IMR-90 (cell line): ENCODE measurements at regions not wholly inside any gene's neighbourhood (a gene's known extent, or its start where the extent isn't known, plus 50 kb on each side); places are given as distances from the start of the nearest gene placed in this dataset.

ENCODE experiments used
- ATAC-seq: fragments of 200-7000 bp; cut with Tn5 transposase; 2 replicates; pipeline ENCODE4 v1.9.1; 2020; ENCODE audit warnings: low read depth, mild to moderate bottlenecking, moderate library complexity
- BruUV-seq: library from RNA; stranded (reverse); fragments of 400-500 nt; replicated peaks from 2 replicates; lab custom pipeline; 2021; lab: Mats Ljungman, UMichigan
- CTCF ChIA-PET: fragments of 300-600 bp; formaldehyde crosslinking; extraction: SDS; loops from one replicate; lab custom pipeline; 2021; ENCODE audit warnings: antibody characterized with exemption; lab: Yijun Ruan, JAX
- POLR2A ChIA-PET: fragments of 300-600 bp; sonication (Branson Sonifier 250); formaldehyde crosslinking; loops from one replicate; lab custom pipeline; 2022; ENCODE audit warnings: antibody characterized with exemption; ENCODE audit not compliant: unreplicated experiment; lab: Charles Lee
- DNase-seq: peaks from one replicate; pipeline ENCODE4 v3.0.0; 2013
- H2AFZ ChIP-seq: replicated peaks from 2 replicates; pipeline ENCODE3; 2013; ENCODE audit warnings: low read length, mild to moderate bottlenecking; ENCODE audit not compliant: poor library complexity
- H2AK5ac ChIP-seq: 2 replicates; pipeline ENCODE4 v1.6.1; 2013; ENCODE audit warnings: low read depth, low read length, inconsistent platforms
- H2AK9ac ChIP-seq: replicated peaks from 2 replicates; pipeline ENCODE3; 2013; ENCODE audit warnings: mild to moderate bottlenecking, low read depth, low read length, moderate library complexity; ENCODE audit not compliant: poor library complexity
- H2BK120ac ChIP-seq: 2 replicates; pipeline ENCODE4 v1.6.1; 2013; ENCODE audit warnings: low read depth, low read length, inconsistent platforms
- H2BK15ac ChIP-seq: 3 replicates; pipeline ENCODE4 v1.6.1; 2013; ENCODE audit warnings: low read depth, low read length, inconsistent platforms
- H2BK20ac ChIP-seq: 2 replicates; pipeline ENCODE4 v1.6.1; 2013; ENCODE audit warnings: low read depth, mild to moderate bottlenecking, inconsistent platforms, low read length, moderate library complexity
- H2BK5ac ChIP-seq: 2 replicates; pipeline ENCODE4 v1.6.1; 2013; ENCODE audit warnings: mild to moderate bottlenecking, low read depth, low read length, inconsistent platforms; ENCODE audit not compliant: poor library complexity, severe bottlenecking
- H3K14ac ChIP-seq: replicated peaks from 2 replicates; pipeline ENCODE4 v1.6.1; 2013; ENCODE audit warnings: low read depth, low read length, inconsistent platforms
- H3K18ac ChIP-seq: 2 replicates; pipeline ENCODE4 v1.6.1; 2013; ENCODE audit warnings: low read depth, low read length, control low read depth
- H3K23ac ChIP-seq: 2 replicates; pipeline ENCODE4 v1.6.1; 2013; ENCODE audit warnings: low read depth, low read length, inconsistent platforms
- H3K27ac ChIP-seq: 2 replicates; pipeline ENCODE4 v1.5.1; 2013; ENCODE audit warnings: mild to moderate bottlenecking, control low read depth, low read length; ENCODE audit not compliant: insufficient read depth
- H3K27me3 ChIP-seq: 2 replicates; pipeline ENCODE4 v1.6.1; 2013; ENCODE audit warnings: low read length; ENCODE audit not compliant: control insufficient read depth, insufficient read depth
- H3K36me3 ChIP-seq: 2 replicates; pipeline ENCODE4 v1.6.1; 2013; ENCODE audit warnings: low read length, mixed read lengths; ENCODE audit not compliant: control insufficient read depth, insufficient read depth
- H3K4ac ChIP-seq: 2 replicates; pipeline ENCODE4 v1.6.1; 2013; ENCODE audit warnings: low read depth, low read length, inconsistent platforms
- H3K4me1 ChIP-seq: 2 replicates; pipeline ENCODE4 v1.6.1; 2013; ENCODE audit warnings: low read length, mixed read lengths; ENCODE audit not compliant: control insufficient read depth, insufficient read depth
- H3K4me2 ChIP-seq: 2 replicates; pipeline ENCODE4 v1.6.1; 2013; ENCODE audit warnings: low read depth, mild to moderate bottlenecking, control low read depth, low read length, moderate library complexity
- H3K4me3 ChIP-seq: 2 replicates; pipeline ENCODE4 v1.5.1; 2013; ENCODE audit warnings: low read depth, mild to moderate bottlenecking, control low read depth, low read length, moderate library complexity; ENCODE audit not compliant: insufficient read depth
- H3K56ac ChIP-seq: 2 replicates; pipeline ENCODE4 v1.6.1; 2013; ENCODE audit warnings: low read length, inconsistent platforms; ENCODE audit not compliant: insufficient read depth; ENCODE audit errors: extremely low read depth
- H3K79me1 ChIP-seq, 2 experiments: 2 replicates each; pipeline ENCODE4 v1.6.1; 2013; ENCODE audit warnings: low read length in 2 of 2, inconsistent platforms in 1 of 2, low read depth in 1 of 2
- H3K9ac ChIP-seq: 2 replicates; pipeline ENCODE4 v1.6.1; 2013; ENCODE audit warnings: low read depth, low read length, control low read depth
- H3K9me1 ChIP-seq: 2 replicates; pipeline ENCODE4 v1.6.1; 2013; ENCODE audit warnings: low read length, inconsistent platforms; ENCODE audit not compliant: insufficient read depth
- H3K9me3 ChIP-seq: 2 replicates; pipeline ENCODE4 v1.6.1; 2013; ENCODE audit warnings: low read length; ENCODE audit not compliant: control insufficient read depth, insufficient read depth
- H4K20me1 ChIP-seq: 2 replicates; pipeline ENCODE4 v1.6.1; 2013; ENCODE audit warnings: low read length, inconsistent platforms; ENCODE audit not compliant: insufficient read depth
- H4K5ac ChIP-seq: 2 replicates; pipeline ENCODE4 v1.6.1; 2013; ENCODE audit warnings: mild to moderate bottlenecking, low read depth, low read length, control low read depth
- H4K8ac ChIP-seq, 2 experiments: 2 replicates each; pipeline ENCODE4 v1.6.1; 2013; ENCODE audit warnings: low read depth in 2 of 2, low read length in 2 of 2, control low read depth in 1 of 2, inconsistent platforms in 1 of 2
- H4K91ac ChIP-seq: 2 replicates; pipeline ENCODE4 v1.6.1; 2013; ENCODE audit warnings: low read depth, low read length, inconsistent platforms; ENCODE audit not compliant: insufficient read depth
- CEBPB ChIP-seq: IDR thresholded peaks from 2 replicates; pipeline ENCODE4 v1.6.1; 2012; ENCODE audit warnings: low read depth, low read length, improper control_type of control experiment
- CHD1 ChIP-seq: IDR thresholded peaks from 2 replicates; pipeline ENCODE4 v1.6.1; 2012; ENCODE audit warnings: low read depth, low read length, improper control_type of control experiment
- CTCF ChIP-seq: conservative IDR thresholded peaks from 2 replicates; pipeline ENCODE4 v1.5.1; 2012; ENCODE audit warnings: mild to moderate bottlenecking, low read depth, low read length, improper control_type of control experiment
- ELK1 ChIP-seq: fragments of 150-350 bp; IDR thresholded peaks from 2 replicates; pipeline ENCODE4 v1.6.1; 2016; ENCODE audit warnings: low read depth, mild to moderate bottlenecking, low read length, moderate library complexity, borderline replicate concordance
- FOS ChIP-seq: fragments of 150-350 bp; IDR thresholded peaks from 2 replicates; pipeline ENCODE4 v1.6.1; 2016; ENCODE audit warnings: low read depth, low read length
- MAFK ChIP-seq: IDR thresholded peaks from 2 replicates; pipeline ENCODE4 v1.6.1; 2012; ENCODE audit warnings: low read depth, low read length, improper control_type of control experiment
- MAZ ChIP-seq: IDR thresholded peaks from 2 replicates; pipeline ENCODE4 v1.6.1; 2012; ENCODE audit warnings: low read depth, mild to moderate bottlenecking, low read length, improper control_type of control experiment, moderate library complexity, borderline replicate concordance
- MXI1 ChIP-seq: IDR thresholded peaks from 2 replicates; pipeline ENCODE4 v1.6.1; 2012; ENCODE audit warnings: low read depth, mild to moderate bottlenecking, low read length, moderate library complexity, borderline replicate concordance
- NFE2L2 ChIP-seq: fragments of 150-350 bp; IDR thresholded peaks from 2 replicates; pipeline ENCODE4 v1.6.1; 2016; ENCODE audit warnings: low read depth, mild to moderate bottlenecking, low read length
- POLR2A ChIP-seq: IDR thresholded peaks from 2 replicates; pipeline ENCODE4 v1.6.1; 2012; ENCODE audit warnings: mild to moderate bottlenecking, low read depth, low read length
- RAD21 ChIP-seq: IDR thresholded peaks from 2 replicates; pipeline ENCODE4 v1.6.1; 2012; ENCODE audit warnings: low read length, improper control_type of control experiment
- RCOR1 ChIP-seq: IDR thresholded peaks from 2 replicates; pipeline ENCODE4 v1.6.1; 2012; ENCODE audit warnings: mild to moderate bottlenecking, low read length, improper control_type of control experiment; ENCODE audit not compliant: insufficient replicate concordance
- RFX5 ChIP-seq: IDR thresholded peaks from 2 replicates; pipeline ENCODE4 v1.8.0; 2012; ENCODE audit warnings: low read depth, mild to moderate bottlenecking, low read length, moderate library complexity
- SMC3 ChIP-seq: fragments of 150-350 bp; IDR thresholded peaks from 2 replicates; pipeline ENCODE4 v1.6.1; 2016; ENCODE audit warnings: low read depth, mild to moderate bottlenecking, antibody characterized with exemption, low read length, moderate library complexity
- USF2 ChIP-seq: fragments of 150-350 bp; IDR thresholded peaks from 2 replicates; pipeline ENCODE4 v1.6.1; 2017; ENCODE audit warnings: mild to moderate bottlenecking, antibody characterized with exemption, low read length, low read depth
- WGBS, 2 experiments: methylation state at CpG; one replicate each; pipeline versions ENCODE4 v1.1.5 to v1.1.7; 2013; ENCODE audit warnings: missing lambda C conversion rate in 2 of 2; ENCODE audit not compliant: insufficient read length in 1 of 2; ENCODE audit errors: extremely low coverage in 2 of 2; 5-methylcytosine and 5-hydroxymethylcytosine counted together
- dilution Hi-C: fragments of 300-500 bp; cut with HindIII; formaldehyde crosslinking; loops from one replicate; pipeline ENCODE4 v1.14.3; 2018; ENCODE audit warnings: low sequenced_read_pairs; ENCODE audit not compliant: unreplicated experiment
- in situ Hi-C: fragments of 300-500 bp; cut with MboI; formaldehyde crosslinking; loops from 3 replicates; pipeline ENCODE4 v1.14.3; 2019; ENCODE audit warnings: low sequenced_read_pairs, inconsistent platforms, mixed read lengths
- intact Hi-C: fragments of 100-400 bp; cut with micrococcal nuclease; formaldehyde crosslinking; loops from 2 replicates; pipeline ENCODE4 v1.10.0; 2022

GRCh38 chr2:14816069-14817060 lies 183.8 kb downstream of the LRATD1 start:
- POLR2A ChIA-PET, result no interaction called here
- DNase-seq, result no peak
- no peak for TF ChIP-seq RAD21
- no peak for TF ChIP-seq USF2
- no peak for TF ChIP-seq POLR2A
- no peak for TF ChIP-seq ELK1
- no peak for TF ChIP-seq RFX5
- TF ChIP-seq MXI1, result no peak
- no peak for TF ChIP-seq RCOR1
- no peak for TF ChIP-seq CEBPB
- TF ChIP-seq CHD1, result no peak
- TF ChIP-seq NFE2L2, result no peak
- no peak for TF ChIP-seq FOS
- no peak for TF ChIP-seq MAFK
- no peak for TF ChIP-seq MAZ
- no peak for TF ChIP-seq SMC3
- TF ChIP-seq CTCF, result no peak

More at GRCh38 chr2:14816069-14817060, 183.8 kb downstream of the LRATD1 start:
- Histone ChIP-seq H2AFZ (no peak overlapping the region), H3K79me1 (no peaks in the 10 kb centered on the region), H3K18ac (no peak overlapping the region), H3K4me1 (no peaks in the 10 kb centered on the region), H4K8ac (no peak overlapping the region), H3K23ac (no peak overlapping the region), H3K4ac (no peak overlapping the region), H2BK120ac (no peak overlapping the region), H2BK15ac (no peak overlapping the region), H3K27me3 (no peaks in the 10 kb centered on the region), H3K9ac (no peak overlapping the region), H3K36me3 (no peaks in the 10 kb centered on the region), H2AK9ac (no peak overlapping the region), H4K91ac (no peak overlapping the region), H3K4me2 (no peak overlapping the region), H3K9me3 (peaks cover 8% of the 10 kb centered on the region), H3K14ac (no peak overlapping the region), H3K56ac (no peak overlapping the region), H3K27ac (no peak overlapping the region), H2AK5ac (no peak overlapping the region), H3K4me3 (no peak overlapping the region), H2BK20ac (no peak overlapping the region), H3K9me1 (no peaks in the 10 kb centered on the region), H4K5ac (no peak overlapping the region), H2BK5ac (no peak overlapping the region), H4K20me1 (no peaks in the 10 kb centered on the region)
- in situ Hi-C loops, result no loop called here
- ATAC-seq, result no peak
- no TSS peak for BruUV-seq
- WGBS, 2 experiments, result no CpG with 5 or more reads among the region's 9 CpGs
- dilution Hi-C loops, result no loop called here
- intact Hi-C loops, result loop anchor here (5.0 kb wide), 1 partner anchor 879 kb away; no protein-coding TSS in a partner anchor
- CTCF ChIA-PET, result no interaction called here
